HG02678 (cell line): ENCODE measurements at regions not wholly inside any gene's neighbourhood (a gene's known extent, or its start where the extent isn't known, plus 50 kb on each side); places are given as distances from the start of the nearest gene placed in this dataset.

Source experiments
- ATAC-seq: cut with Tn5 transposase; IDR thresholded peaks from one replicate; pipeline ENCODE4 v1.9.1; 2021; ENCODE audit warnings: mild to moderate bottlenecking, moderate library complexity; ENCODE audit not compliant: unreplicated experiment

DNA sequence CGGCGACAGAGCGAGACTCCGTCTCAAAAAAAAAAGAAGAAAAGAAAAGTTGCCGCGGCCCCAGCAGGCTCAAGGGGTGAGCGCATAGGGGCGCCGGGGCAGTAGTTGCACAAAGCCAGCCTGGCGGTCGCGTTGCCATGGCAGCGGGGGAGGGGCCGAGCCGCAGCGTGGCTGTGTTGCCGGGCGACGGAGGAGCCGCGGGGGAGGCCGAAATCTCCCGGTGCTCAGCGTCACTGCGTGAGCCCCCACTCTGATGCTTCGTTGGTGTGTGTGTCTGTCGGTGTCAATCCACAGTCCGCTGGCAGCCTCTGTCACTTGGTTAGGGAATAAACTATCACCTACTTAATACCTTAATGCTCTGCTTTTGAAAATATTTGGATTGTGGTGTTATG lies 82.9 kb upstream of the C1QTNF9B start:
- peak; percentile 92 for ATAC-seq

DNA sequence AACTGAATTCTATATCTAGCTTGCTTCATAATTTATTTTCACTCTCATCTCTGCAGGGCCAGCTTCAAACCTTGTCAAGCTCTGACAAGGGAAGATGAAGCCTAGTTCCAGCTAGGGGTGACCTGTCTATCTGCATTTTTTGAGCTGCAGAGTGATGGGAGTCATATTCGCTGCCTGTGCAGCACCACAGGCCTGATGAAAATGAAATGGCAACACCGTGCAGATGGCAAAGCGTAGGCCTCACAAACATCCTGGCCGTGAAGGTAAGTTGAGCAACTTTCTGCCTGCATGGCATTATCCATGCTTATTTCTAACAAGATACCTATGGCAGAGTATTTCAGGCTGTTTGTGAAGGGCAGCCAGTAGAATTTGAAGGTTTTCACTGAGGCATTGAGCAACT lies 86.4 kb upstream of the C1QTNF9B start:
- no peak for ATAC-seq

DNA sequence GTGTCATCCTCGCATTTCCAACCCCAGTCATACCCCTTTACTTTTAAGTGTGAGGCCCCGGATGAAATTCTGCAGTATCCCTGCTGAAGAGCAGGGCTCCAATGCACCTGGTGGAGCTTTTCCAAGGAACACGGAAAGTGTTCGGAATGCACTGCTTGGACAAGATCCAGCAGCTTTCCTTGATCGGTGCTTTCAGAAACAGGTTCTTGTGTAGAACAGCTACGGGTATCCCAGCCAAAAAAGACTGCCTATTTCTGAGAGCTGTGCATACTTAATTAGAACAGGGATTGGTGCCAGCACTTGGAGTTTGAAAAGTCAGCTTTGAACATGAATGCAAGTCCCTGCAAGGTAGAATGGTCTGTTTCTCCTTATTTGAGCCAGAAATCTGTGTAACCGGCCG lies 87.2 kb upstream of the C1QTNF9B start:
- ATAC-seq = no peak

DNA sequence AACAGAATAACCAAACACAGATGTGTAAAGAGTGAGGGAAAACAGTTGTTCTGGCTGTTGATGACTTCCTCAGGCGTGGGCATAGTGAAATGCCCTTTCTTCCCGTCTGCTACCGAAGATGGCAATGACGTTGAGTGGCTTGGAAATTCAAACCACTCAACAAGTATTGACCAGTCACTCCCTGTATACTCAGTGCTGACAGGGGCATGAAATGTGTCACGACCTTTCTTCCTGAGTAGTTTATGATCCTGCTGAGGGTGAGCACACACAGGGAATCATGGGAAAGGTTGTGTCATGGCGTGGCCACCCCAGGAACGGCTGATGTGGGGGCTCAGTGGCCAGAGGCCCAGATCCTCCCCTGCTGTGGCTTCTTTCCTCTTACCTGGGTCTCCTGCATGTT lies 87.8 kb upstream of the C1QTNF9B start:
- ATAC-seq = no peak

DNA sequence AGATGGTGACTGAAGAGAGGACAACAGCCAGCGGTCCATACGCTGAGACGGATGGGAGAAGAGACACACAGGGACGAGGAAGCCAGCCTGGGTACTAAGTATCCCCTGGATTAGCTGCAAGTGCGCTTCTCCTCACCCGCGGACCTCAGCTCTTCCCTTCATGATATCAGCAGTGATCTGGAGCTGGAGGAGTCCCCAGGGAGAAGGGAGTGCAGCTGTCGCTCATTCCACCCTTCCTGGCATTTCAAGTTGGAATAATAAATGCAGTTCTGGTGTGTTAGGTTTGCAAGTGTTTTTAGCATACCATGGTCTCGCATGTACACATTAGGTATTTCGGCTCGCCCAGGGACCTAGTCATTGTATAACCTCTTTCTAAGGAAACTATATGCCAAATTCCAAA lies 88.5 kb upstream of the C1QTNF9B start:
- no peak for ATAC-seq

DNA sequence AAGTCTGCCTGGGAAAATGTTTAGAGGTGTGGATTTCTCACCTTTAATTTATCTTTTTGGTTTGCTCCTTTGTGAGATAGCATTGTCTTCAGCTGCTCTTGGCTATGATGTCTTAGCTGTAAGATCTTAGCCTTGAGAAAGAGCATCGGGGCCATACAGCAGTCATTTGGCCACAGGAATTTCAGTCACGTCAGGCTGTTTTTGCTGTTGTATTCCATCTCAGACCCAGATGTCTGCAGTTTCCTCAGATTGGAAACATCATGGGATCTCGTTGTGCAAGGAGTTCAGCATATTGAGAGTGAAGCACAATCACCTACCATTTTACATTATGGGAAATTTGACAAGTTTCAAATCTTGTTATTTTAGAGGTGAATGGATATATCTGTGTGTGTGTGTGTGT lies 89.3 kb upstream of the C1QTNF9B start:
- no peak for ATAC-seq

DNA sequence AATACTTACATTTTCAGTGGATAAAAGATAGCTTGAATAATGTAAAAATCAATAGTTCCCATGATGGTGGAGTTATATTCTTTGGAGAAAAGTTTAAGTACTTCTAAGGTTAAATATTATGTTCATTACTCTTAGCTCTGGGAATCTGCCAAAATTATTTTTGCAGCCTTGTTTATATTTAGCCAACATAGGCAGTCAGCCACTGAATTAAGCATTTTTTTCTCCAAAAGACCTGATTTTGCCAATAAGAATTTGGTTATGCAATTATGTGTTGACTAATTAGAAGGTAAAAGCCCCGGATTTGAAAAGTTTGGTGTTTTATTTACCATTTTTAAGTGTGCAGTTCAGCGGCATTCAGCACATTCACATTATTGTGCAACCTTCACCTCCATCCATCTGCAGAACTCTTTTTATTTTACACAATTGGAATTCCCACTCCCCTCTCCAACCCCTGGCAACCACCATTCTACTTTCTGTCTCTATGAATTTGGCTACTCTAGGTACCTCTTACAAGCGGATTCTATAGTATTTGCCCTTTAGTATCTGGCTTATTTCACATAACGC lies 90.1 kb upstream of the C1QTNF9B start:
- no peak for ATAC-seq

DNA sequence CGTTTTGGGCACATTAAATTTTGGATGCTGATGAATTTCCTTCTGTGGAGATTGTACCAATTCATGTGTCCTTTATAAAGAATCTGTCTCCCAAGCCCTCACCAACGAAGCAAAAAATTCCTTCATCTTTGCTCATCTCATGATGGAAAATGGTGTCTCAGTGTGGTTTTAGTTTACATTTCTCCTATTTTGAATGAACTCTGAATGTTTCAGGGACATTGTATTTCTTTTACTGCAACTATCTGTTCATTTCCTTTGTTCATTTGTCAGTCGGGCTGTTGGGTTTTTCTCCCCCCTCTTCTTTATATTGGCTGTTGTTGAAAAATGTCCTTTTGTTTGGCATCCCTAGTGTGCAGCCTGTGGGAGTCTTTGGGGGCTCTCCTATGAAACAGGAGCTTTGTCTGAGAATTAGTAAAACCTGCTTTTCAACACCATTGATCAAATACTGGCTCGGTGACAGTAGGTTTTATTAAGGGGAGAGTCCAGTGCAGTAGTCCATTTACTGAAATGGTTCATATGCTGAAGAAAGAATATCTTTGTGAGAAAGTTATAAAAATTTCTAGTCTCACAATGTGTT lies 91.3 kb upstream of the C1QTNF9B start:
- no peak for ATAC-seq

DNA sequence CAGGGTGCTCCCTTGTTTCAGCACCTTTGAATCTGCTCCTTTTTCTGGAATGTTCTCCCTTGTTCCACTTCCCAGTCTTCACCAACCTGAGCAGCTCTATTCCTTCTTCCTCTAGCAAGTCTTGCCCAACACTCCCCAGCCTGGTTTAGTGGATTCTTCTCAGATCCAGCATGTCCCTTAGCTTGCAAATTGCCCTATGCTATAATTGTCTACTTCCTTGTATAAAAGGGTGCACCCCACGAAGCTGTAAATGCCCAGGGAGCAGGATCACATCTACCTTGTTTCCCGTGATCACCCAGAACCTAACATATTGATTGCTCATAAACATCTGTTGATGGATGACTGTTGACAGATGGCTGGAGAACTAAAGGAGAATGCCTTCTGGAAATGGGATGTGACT lies 93.2 kb upstream of the C1QTNF9B start:
- ATAC-seq = no peak

DNA sequence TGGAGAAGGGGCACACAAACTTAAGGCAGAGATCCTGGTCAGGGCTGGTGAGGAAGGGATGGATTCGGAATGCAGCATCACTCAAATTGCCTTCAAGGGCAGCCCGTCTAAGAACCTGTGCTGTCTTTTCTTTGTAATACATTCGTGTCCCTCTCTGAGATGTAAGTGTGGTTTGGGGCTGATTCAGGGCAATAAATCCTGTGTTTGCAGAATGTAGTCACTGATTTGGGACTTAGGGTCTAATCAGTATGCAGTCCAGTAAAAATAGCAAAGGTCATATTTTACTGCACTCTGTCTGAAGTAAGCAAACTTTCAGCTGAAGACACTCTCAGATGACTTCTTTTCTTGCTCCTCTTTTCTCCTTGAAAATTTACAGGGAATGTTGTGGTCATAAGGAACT lies 93.8 kb upstream of the C1QTNF9B start:
- ATAC-seq = no peak

DNA sequence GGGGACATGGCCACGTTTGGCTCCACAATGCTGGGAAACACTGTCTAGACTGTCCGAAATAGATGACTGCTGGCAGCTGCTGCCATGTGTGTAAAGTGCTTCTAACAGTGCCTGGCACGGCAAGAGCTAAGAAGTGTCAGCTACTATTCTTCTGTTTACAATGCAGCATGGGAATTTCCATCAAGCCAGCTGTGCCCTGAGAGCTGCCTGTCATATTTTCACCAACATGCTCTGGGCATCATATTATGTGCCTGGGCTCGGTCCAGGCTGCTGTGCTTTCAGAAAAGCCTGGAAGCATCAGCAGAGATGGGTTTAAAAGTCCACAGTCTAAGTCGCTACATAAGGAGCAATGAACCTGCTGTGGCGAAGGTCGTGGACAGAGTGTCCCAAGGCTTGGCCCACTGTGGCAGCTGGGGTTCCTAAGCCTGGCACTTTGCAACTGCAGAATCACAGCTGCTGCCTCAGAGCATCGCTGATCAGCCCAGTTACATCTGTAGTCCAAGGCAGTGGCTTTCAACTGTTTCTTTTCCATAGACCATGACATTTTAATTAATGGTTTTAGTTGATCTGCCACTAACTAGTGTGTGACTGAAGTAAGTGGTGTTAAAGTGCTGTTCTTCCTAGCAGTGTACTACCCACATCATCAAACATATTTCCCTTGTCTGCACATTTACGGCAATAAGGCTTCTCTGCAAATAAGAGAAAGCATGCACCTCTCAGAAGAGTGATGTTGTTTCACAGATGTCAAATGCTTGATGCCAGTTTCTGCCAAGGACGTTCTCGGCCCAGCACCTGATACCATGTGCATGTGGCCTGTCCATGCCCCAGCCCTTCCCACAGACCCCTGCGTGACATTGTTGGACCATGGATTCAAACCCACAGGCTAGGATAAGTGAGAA lies 95.7 kb upstream of the C1QTNF9B start:
- no peak for ATAC-seq

DNA sequence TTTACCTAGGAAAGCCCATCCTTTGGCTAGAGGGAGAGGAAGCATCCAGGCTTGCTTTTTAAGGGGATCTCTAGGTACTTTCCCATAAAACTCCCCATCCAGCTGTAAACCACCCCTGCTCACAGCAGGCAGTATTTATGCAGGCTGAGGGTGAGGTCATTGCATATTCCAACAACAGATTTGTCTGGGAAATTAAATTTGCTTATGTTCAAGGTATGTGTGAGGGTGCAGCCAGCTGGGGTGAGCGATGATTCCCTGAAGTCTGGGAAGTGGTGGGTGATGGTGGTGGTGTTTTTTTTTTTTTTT lies 96.3 kb upstream of the C1QTNF9B start:
- ATAC-seq = no peak

DNA sequence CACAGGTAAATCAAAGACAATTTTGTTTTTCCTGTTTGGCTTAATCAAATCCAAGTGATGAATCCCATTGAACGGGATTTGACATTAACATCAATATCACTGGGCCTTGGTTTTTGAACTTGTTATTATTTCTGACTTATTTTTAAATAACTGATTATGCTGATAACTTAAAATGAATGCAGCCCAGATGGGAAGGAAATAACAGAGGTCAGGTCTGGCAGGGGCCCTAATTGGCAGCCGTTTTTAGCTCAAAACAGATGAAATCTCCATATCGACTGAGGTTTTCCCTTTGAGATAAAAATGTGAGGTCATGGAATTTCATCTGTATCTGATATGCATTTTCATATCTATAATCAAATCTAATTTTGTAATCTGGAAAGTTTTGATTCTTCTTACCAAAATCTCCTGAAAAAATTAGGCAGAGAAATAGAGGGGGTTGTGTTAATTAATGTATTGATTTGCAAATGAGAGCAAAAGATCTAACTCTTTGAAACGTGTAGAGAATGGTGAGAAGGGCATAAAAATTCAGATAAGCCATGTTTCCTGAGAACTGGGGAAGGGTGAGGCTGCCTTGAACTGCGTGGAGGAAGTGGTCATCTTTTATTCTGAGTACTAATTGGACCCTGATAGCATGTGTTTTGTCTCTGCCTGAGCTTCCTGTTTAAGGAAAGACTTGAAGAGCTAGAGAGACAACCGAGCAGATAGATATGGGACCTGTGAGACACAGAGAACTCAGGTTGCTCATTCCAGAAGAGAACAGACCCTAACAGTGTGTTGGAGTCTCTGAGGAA lies 98.2 kb upstream of the C1QTNF9B start:
- no peak for ATAC-seq

DNA sequence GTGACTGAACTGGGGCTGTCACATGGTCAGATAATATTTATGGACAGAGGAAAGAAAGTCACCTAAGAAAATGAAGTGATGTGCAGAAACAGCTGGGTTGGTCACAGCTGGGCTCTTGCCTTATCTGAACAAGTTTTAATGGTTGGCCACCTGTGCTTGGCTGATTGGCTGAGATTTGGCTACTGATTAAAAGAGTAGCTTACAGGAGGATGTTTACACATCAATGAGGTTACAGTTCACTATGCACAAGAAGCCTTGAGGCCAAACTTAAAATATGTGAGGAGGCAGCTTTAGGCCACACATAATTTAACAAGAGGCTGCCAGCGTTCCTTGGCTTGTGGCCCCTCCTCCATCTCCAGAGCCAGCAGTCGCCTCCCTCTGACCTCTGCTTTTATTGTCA lies 99.2 kb upstream of the C1QTNF9B start:
- ATAC-seq = no peak

DNA sequence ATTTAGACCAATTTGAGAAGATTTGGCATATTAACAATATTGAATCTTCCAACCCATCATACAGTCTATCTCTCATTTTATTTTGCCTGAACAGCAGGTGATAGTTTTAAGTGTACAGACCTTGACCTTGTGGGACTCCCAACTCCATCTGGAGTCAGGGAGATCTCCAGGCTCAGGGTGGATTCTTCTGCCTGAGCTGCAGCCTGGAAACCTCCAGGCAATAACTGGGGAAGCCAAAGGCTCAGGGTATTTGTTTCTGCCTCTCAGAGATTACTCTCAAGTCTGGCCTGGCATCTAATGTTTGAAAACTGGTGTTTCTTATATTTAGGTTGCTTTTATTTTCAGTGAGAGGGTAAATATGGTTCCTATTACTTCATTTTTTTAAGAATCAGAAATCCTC lies 102.1 kb upstream of the C1QTNF9B start:
- ATAC-seq = no peak

DNA sequence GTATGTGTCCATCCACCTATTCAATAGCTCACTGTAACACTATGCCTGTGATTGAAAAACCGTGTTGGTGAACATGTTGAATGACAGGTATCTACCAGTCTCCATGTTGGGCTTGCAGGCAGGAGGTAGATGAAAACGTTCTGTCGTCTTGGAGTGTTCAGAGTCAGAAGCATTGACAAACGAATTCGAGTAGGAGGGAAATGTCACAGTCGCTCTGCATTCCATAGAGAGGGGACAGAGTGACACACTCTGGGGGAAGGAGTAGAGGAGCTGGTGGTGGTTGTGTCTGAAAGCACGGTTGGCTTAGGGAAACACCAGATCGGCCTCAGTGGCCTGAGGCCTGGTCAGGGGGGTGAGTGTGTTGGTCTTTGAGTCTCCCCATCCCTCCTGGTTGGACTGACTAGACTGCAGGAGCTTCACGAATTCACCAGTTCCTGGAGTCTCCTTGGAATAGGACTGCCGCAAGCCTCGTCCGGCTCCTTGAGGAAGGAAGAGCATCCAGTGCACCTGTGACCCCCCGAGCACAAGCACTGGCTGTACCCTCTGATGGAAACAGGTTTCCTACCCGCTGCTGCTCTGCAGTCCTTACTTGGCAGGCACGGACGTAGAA lies 105.0 kb upstream of the C1QTNF9B start:
- no peak for ATAC-seq

DNA sequence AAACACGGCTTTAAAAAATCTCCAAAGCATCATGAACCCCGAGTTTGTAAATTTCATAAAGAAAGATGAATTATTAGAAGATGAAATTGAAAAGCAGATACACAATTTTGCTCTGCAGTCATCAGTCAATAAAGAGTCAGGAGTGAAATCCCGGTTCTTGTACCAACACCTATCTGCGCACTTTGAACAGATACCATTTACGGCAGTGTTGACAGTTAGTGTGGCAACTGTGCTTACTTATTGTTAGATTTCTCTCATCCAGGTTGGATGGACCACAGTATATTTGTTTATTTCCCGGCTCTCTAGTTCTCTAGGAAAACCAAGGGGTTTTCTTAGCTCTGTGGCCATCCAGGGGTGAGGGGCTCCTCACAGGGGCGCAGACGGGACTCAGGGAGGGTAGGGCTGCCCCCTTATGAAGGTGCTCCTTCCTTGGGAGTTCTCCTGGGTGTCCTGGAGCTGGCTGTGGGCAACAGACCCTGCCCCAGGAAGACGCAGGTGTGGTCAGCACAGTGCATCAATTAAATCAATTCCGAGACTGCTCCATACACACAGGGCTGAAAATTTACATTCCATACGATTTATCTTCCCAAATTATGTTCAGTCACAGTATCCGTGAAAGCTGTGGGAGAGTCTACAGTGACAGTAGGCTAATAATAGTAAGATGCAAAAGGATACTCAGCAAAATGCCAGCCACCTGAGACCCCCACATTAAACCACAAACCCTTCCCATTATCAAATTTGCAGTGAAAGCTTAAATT lies 107.0 kb upstream of the C1QTNF9B start:
- no peak for ATAC-seq

DNA sequence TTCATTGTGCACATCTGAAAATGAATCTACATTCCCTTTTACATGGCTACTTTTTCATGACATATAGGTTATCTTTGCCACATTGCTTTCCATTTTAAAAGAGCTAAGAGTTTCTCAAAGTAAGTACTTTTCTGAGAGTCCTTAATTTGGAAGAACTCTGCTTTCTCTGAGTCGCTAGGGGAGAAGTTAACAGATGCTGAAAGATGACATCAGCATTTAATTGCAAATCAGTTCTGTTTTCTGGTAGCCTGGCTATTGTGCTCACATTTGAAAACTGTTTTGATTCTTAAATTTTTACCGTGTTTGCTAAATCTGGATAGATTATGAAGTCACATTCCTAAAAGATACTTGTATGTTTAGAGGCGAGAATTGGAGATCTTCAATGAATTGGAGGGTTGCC lies 107.7 kb upstream of the C1QTNF9B start:
- no peak for ATAC-seq

DNA sequence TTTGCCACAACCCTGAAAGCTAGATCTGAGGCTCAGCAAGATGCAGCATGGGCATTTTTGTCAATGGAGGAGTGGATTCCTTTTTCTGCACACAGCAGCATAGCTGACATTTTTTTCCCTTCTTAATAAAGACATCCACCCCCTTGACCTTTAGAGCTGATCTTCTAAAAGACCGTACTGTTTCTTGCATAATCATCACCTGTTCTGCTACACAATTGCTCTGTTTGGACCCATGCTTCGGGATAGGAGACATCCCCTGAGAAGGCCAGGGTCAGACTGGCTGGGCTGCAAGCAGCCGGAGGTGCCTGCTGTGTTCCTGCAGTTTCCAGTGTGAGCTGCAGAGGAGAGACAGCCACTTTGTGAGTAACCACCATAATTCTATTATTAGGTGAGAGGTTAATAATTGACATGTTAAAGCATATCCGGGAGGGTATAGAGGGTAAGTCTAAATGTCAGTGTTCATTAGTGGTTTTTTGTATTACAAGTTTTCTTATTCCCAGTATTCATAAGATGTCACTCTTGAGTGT lies 108.5 kb upstream of the C1QTNF9B start:
- peak; percentile 92 for ATAC-seq

DNA sequence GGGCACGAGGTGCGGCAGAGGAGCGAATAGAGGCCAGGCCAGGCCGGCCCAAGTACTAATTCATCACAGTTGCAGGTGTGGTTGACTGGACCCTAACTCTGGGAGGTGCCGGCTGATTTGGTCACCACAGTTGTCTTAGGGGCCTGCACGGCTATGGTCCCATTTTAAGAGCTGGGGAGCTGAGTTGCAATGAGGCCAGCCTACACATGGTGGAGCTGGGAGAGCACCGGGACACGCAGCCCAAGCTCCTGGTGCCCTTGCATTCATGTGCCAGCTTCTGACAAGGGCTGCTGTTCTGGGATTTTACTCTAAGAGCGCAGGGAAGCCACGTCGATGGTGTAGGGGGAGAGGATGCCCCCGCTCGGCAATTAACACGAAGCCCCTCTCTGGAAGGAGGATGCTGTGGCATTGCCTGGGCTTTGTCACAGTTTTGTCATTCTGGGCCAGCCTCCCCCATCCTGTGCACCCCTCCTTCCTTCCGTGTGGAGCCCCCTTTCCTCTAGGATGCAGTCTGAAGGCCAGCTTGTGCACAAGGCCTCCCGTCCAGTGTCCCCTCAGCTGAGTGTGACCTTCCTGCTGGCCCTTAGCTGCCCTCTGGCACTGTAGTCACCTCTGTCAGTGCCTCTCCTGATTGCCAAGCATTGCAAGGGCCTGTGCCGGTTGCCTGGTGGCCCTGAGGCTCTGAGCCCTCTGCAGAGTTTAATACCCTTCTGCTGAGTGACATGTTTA lies 109.4 kb upstream of the C1QTNF9B start:
- ATAC-seq = no peak
